HS-5 (cell line): ENCODE measurements at regions not wholly inside any gene's neighbourhood (a gene's known extent, or its start where the extent isn't known, plus 50 kb on each side); places are given as distances from the start of the nearest gene placed in this dataset.
"Not testable (repeated sequence)": the region's sequence is repeated elsewhere in the genome, so short reads cannot be mapped to it uniquely, and the experiment has no call there.

ENCODE experiments used
- DNase-seq: peaks from one replicate; pipeline ENCODE4 v3.0.0-alpha.2; 2012; ENCODE audit warnings: low read depth

DNA sequence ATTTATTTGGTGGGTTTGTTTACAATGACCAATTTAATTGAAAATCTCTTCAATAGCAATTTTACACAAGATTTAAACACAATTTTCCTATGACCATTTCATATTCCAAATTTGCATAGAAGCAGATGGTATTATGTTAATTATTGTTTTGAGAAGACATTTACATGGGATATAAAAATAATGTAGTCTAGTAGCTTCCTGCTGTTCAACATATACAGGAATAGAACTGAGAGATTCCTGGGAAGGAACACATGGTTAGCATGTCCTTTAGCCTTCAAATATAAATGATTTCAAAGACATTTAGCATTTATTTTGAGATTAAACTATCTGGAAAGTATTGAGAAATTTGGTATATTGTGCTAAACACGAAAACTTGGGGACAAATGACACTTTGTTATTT, 129.6 kb downstream of the KCNE4 start:
- DNase-seq, result no peak

DNA sequence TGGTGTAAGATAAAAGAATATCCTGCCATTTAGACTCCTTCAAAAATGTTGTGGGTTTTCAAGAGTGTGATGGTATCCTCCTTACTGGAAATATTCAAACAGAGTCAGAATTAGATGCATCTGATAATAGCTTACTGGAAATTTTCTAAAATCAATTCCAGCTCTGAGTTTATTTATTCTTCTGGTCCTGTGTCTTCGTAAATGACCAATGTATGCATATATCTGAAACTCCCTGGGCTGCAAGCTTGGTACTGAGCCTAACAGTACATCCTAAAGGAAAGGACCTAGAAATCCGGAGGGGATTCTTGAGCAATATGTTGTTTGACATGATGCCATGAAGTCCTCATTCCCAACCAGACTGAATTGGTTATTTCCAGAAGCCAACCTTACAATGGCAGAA, 130.4 kb downstream of the KCNE4 start:
- no peak for DNase-seq

DNA sequence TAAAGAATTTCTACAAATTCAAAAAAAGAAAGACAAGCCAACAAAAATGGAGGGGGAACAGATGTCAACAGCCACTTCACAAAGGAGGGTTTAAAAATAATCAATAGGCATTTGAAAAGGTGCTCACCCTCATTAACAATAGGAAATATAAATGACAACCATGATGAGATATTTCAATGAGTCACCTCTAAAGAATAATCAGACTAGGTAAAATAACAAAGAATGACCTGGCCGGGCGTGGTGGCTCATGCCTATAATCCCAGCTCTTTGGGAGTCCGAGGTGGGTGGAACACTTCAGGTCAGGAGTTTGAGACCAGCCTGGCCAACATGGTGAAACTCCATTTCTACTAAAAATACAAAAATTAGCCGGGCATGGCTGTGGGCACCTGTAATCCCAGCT, 133.6 kb downstream of the KCNE4 start:
- no peak for DNase-seq

DNA sequence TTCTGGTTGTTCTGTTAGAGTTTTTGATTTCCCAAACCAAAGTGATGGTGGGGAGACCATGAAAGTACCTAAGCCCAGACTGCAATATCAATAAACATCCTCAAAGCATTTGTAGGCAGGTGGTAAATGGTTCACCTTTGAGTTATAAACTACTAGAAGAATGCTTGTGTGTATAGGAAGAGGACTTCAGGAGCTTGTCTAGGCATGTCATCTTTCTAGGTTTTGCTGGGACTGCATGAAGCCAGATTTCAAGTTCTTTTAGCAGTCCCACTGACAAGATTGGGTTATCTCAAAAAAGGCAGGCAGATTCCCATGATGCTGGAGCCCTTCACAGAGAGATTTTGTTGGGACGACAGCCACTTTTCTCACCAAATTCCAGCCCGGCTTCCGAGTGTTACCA, 135.3 kb downstream of the KCNE4 start:
- DNase-seq, result no peak

DNA sequence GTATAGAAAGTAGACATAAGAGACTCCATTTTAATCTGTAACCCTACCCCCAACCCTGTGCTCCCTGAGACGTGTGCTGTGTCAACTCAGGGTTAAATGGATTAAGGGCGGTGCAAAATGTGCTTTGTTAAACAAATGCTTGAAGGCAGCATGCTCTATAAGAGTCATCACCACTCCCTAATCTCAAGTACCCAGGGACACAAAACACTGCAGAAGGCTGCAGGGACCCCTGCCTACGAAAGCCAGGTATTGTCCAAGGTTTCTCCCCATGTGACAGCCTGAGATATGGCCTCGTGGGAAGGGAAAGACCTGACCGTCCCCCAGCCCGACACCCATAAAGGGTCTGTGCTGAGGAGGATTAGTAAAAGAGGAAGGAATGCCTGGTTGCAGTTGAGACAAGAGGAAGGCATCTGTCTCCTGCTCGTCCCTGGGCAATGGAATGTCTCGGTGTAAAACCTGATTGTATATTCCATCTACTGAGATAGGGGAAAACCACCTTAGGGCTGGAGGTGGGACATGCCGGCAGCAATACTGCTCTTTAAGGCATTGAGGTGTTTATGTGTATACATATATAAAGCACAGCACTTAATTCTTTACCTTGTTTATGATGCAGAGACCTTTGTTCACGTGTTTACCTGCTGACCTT, 138.7 kb downstream of the KCNE4 start:
- not testable (repeated sequence) for DNase-seq

DNA sequence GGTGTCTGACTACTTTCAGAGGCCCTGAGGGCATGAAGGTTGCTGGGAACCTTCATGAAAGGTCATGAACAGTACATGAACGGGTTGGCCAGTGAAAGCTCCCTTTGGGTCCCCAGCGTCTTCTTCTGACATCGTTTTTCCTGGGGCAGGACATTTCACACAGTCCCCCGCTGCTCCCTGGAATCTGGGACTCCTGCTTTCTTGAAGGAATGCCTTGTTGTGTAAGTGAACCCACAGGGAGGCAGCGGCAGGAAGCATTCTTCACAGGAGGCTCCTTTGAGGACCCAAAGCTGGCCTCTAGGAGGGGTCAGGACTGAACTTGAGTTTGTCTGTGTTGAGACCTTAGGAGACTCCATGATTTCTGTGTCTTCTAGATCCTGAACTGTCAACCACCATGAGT, 144.3 kb downstream of the KCNE4 start:
- DNase-seq, result no peak

DNA sequence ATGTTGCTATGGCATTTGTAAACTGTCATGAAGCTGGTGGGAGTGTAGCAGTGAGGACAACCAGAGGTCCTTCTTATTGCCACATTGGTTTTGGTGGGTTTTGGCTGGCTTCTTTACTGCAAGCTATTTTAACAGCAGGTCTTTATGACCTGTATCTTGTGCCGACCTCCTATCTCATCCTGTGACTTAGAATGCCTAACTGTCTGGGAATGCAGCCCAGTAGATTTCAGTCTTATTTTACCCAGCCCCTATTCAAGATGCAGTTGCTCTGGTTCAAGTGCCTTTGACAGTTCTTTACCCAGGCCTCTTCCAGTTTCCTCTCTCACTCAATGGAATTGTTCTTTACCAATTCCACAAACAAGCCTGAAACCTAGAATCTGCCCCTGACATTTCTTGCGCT, 145.1 kb downstream of the KCNE4 start:
- no peak for DNase-seq

DNA sequence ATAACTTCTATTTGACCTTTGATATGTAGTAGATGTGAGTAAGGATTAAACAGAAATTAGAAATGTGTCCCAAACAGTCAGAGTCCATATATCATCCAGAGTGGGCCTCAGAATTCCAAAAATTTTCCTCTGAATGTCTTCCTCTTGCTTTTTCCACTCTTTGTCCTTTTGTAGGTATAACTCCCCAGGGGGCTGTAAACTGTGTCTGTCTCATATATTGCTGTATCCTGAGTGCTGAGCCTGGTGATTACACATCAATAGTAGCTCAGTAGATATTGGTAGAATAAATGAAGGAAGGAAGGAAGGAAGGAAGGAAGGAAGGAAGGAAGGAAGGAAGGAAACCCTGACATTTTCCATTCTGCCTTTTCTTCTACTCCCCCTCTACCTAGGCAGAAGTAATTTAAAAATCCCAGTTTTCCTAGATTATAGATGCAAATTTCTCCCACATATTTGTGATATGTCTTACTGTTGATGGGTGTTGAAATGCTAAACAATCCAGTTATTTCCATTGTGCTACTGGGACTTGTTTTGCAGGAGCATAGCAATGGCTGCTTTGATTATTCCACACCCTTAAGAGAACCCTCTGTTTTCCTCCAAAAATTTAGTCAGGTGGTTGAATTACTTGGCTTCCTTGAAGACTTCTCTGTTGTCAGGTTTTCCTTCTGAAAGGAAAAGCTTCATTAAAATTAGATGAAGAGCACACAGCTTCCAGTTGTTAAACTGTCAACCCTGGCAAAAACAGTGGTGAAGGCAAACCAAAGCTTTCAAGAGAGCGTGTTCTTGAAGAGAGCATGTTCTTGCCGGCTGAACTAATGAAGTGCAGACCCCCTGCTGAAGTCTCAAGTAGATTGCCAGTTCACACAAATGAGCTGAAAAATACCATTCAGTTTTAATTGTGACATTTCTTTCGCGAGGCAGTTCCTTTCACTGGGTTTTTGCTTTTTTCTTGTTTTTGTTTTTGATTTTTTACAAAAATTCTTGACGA, 147.8 kb downstream of the KCNE4 start:
- DNase-seq, result no peak

DNA sequence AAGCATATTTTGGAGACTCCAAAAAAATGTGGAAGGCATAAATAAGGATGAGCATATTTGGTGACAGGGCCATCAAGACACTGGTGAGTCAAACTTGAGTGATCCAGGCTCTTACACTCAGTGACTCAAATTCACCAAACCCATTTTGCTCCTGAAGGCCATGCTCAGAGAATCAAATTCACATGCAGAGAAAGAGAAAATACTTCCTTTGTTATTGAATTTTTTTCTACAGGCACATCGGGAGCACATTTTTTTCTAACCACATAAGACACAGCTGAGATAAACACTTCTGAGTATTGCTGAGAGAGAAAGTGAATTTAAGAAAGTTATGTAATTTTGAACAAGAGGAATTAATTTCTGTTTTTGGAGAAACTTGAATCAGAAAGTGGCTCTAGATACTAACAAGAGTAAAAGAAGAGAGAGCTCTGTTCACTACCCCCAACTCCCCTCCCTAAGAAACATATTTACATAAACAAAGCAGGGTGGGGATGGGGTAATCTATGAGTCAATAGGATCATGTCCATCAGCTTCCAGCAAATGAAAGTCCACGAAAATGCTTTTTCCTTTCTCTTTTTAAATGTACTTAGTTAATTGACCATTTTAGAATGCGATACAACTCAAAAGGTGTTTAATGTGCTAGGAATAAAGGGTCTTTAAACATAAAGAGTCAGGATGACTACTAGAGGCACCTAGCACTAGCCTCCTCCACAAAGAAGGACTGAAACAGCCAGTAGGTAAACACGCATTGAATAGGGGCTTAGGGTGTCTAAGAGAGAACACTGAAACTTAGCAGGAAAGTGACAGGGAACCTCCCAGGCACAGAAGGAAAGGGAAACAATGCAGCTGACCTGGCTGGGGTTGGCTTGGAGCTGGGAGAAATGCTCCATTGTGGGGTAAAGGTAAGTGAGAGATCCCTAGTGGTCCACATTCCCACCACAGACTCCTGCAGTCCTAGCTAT, 152.3 kb downstream of the KCNE4 start:
- peak; percentile 49 for DNase-seq

DNA sequence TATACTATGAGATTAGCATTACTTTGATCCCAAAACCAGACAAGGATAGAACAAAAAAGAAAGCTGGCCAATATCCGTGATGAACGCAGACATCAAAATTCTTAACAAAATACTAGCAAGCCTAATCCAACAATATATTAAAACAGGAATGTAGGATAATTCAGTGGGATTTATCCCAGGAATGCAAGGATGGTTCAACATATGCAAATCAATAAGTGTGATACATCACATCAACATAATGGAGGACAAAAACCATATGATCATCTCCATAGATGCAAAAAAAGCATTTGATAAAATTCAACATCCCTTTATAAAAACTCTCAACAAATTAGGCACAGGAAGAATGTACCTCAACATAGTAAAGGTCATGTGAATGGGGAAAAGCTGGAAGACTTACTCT, 158.5 kb downstream of the KCNE4 start:
- DNase-seq, result no peak

DNA sequence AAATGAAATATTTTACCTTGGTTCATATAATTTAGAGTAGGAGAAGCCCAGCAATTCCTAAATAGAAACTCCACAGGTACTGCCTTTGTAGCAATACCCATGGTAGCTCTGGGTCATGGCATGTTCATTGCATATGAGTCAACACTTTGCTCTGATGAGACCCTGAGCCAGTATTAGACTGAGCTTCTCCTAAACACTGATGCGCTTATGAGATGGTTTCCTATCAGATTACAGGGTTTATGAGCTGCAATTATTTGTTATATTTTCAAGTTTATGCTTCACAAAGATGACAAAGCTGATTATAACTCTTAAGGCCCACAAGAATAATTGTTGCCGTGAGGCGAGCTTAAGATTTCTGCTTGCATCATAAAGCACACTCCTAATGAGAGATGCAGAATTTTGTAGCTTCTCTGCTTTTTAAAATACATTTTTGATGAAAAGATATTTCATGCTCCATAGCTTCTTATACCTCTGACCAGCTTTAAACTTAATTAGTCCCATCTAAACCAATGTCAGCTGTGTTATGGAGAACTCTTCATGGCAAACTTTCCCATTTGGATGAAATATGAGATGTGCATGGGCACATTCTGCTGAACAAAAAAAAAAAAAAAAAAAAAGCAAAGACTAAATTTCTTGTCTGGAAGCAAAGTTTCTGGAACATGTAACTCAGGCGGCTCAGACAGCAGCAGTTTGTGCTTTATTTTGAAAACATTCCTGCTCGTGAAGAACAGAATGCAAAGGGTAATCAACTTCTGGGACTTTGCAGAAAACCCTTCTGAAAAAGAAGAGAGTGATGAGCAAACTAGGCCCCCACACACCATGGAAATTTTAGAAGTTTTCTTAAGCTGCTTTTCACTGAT, 162.6 kb downstream of the KCNE4 start:
- DNase-seq, result no peak

DNA sequence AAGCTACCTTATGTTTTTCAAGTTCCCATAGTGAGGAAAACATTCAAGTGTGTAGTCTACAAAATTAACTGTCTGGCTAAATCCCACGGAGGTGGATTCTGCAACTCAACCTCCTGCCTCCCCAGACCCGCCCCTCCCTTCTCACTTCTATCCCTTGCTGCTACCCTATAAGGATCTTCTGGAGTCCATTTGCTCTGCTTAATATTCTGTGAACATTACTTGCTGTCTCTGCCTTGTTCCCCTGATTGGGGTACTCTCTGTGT, 163.2 kb downstream of the KCNE4 start:
- DNase-seq, result no peak

DNA sequence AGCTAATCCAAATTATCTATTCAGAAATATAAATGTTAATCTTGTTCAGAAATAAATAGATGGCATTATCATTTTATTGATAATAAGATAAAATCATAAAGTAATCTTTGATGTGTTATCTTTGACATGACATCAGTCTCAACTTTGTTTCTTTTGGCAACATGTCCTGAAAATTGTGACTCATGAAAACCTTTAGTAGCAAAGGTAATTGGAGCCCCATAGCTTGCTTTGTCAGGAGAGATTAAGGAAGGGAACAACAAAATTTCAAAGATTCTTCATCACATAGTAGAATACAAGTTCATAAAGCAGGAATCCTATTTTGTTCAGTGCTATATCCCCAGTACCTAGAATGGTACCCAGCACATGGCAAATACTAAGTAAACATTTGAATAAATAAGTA, 165.4 kb downstream of the KCNE4 start:
- no peak for DNase-seq

DNA sequence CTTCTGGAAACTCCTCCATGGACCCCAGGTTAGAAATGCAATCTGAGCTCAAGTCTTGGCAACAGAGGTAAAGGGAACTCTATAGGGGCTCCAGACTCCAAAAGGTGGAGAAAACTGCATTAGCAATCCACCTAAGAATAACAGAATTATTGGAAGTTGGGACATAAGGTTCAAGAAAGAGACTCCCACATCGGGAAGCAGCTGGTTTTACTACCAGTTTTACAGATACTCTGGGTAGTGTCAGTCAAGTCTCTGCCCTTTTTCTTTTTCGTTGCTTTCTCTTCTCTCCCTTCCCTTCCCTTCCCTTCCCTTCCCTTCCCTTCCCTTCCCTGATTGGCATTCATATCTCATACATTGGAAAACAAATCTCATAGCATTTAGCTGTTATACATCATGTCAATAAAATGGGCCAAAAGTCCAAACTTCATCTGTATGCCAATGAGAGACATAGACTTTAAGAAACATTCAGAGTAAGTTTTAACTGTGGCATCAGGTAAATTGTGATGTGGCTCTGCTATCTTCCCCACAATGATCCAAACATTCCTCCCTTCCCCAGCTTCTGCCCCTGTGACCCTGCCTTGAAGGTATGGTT, 166.7 kb downstream of the KCNE4 start:
- DNase-seq, result no peak

DNA sequence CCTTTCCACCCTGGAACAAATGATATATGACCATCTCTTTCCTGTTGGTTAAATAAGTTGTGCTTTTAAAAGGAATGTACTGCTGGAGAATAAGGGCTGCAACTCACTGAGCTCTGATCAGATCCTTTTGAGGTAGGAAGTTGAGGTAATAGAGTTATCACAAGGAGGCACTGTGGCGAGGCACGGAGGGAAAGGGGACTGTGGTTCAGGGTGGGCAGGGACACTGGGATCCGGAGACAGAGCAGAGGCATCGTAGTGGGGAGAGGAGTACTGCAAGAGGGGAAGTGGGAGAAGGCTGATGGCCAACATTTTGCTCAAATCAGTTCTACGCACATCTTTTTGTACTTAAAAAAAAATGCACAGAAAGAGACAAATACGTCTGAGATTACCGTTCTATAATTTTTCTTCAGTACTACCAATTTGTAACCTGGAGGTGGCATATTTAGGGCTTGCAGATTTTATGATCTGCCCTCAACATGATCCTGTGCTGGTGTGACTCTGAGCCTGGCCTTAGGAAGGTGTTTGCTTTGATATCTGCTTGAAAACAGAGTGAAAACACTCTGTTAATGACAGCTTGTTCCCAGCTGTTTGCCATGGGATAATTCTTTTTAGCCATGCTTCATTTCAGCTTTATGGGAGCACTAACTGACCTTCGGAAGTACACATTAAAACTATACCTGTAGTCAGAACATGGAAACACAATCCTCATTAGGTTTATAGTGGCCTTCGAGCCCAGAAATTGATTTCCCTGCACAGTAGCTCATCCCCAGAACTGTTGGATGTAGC, 168.1 kb downstream of the KCNE4 start:
- no peak for DNase-seq

DNA sequence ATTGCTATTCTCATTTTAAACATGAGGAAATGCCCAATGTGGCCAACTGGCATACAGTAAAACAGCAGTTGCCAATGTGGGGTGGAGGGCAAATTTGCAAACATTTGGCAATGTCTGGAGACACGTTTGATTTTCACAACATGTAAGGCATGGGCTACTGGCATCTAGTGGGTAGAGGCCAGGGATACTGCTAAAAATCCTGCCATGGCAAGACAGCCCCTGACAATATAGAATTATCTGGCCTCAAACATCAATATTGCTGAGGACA, 168.6 kb downstream of the KCNE4 start:
- no peak for DNase-seq

DNA sequence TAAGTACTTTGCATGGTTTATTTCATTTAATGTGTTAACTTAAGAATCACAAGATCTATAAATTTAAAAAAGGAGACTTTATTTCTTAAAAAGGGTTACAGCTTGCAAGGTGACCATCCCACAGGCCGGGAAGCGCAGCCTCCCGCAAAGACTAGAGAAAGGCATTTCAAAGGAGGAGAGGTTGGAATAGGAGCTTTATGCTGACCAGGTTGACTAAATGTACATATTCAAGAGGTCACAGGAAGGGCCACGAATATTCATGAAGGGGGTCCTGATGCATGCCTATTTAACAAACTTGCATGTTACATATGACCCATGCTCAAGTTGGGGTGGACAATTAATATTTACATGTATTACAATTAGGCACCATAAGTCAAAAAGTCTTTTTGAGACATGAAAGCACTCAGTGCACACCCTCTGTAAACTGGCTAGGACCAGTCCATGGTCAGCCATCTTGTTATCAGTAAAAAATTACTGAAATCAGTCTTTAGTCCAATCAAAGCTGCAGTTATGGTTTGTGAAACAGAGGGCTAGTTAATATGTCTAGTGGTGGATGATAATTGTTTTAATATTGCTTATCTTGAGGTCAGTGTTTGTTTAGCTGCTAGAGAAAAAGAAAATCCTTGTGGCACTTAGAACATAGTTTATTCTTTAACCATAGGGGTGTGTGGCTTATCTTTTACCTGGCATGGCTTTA, 169.3 kb downstream of the KCNE4 start:
- DNase-seq, result no peak

DNA sequence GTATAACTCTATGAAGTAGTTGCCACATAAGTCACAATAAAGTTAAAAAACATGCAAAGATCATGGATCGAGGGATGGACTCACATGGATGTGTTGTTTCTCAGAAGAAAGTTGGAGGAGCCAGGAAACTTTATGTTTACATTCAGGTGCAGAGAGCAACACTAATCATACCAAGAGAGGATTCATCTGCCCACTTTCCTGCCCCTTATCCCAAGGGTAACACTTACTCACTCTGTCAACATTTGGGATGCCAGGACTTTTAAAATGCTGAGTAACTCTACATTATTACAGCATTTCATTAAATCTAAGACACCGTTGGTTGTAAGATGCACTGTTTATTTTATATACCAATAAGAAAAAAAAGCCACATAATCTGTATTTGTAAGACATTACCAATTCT, 170.4 kb downstream of the KCNE4 start:
- no peak for DNase-seq

DNA sequence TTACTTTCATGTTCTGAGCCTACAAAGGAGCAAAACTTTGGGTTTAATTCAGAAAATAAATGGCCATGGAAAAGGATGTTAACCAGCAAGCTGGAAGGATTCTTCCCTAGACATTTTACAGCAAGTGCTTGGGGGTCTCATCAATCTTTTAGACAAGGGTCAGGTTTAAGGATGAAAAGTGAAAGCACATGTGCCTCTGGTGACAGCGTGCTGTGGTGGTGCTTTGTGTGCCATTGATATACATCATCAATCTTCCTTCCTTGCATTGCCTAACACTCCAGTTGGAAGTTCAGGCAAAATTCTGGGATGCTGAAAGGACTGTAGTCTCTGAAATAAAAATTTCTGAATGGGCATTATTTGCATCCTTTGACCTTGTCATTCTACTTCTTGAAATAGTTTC, 171.2 kb downstream of the KCNE4 start:
- no peak for DNase-seq

DNA sequence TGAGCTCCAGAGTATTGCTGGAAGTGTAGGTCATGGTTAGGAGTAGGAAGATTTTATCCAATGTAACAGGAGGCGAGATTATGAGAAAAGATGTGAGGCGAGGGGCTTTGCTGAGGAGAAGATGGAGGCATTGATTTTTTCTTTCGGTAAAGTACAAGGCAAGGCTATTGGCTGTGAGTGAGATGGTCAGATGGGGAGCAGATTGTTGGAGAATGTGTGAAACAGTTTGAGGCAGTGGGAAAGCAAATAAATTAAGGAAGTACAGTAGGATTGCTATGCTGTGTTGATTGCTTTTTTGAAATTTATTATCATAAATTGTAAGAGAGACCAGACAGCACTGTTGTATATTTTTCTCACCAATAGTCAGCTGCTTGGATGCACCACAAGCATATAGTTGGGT, 173.3 kb downstream of the KCNE4 start:
- no peak for DNase-seq
